ENCODE measurements at regions not wholly inside any gene's neighbourhood (a gene's known extent, or its start where the extent isn't known, plus 50 kb on each side); places are given as distances from the start of the nearest gene placed in this dataset.
A peak's percentile ranks its signal among the peaks of the same experiment; 100 is the strongest.

DNA sequence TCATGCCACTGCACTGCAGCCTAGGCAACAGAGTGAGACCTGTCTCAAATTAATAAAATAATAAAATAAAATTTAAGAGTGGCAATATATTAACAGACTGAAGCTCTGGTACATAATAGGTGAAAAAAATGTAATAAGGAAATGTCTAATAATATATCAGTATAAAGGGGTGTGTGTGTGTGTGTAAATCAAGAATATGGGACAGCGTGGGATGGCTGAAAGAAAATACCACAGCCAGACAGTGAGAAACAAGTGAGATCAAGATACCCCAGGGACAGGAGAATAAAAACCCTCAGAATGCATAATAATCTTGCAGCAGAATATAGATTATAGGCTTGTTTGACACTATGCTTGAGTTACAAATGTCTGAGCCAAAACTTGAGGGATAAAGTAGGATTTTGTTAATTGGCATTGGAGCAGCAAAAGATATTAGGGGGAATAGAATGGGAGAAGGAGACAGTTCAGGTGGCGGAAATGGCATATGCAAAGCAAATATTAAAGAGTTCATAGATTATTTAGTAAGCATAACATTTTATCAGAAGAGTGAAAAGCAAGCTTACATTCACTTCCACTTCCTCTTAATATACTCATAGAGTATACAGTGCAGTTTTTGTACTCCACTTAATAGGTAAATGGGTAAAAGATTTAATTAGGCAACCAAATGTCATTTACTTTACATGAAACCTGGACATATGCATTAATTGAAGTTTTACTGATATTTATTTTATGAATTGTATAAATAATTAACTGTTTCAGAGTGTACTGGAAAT is 398.5 kb upstream of the GJE1 start:
- no peak for DNase-seq (ENCODE audit: missing footprints)
- intact Hi-C loops (cut with DNase I): no loop called here
- ATAC-seq: no peak

DNA sequence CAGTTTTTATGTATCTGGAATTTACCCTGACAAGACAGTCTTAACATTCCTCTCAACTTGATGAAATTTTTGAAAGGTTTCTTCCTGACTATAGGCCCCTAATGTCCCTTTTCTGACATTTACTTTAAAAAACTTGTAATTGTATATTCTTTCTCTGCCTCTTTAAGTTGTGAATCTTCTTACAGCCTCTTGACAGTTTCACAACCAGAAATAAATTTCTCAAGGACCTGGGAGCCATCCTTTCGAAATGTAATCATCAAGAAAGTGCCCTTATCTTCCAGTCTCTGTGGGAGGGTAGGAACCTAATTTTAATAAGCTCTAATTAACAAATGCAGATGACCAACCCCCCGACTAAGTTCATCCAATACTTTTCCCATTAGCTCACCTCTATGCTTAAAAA is 403.6 kb upstream of the GJE1 start:
- no peak for DNase-seq (ENCODE audit: missing footprints)
- no peak for ATAC-seq
- intact Hi-C loops (cut with DNase I): no loop called here

DNA sequence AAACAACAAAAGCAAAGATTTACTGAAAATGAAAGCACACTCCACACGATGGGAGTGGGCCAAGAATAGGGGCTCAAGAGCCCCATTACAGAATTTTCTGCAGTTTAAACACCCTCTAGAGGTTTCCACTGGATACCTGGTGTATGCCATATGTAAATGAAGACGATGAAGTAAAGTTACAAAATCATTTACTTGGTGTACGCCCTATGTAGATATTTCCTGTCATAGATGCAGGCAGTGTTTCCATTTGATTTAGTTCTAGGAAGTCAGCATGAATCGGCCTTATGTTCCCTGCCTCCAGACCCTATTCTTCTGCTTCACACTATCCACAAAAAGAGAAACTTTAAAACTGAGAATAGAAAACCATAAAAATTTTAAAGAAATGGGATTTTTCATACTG is 404.4 kb upstream of the GJE1 start:
- DNase-seq (ENCODE audit: missing footprints) (no peak), ATAC-seq (no peak)
- intact Hi-C loops (cut with DNase I): no loop called here

DNA sequence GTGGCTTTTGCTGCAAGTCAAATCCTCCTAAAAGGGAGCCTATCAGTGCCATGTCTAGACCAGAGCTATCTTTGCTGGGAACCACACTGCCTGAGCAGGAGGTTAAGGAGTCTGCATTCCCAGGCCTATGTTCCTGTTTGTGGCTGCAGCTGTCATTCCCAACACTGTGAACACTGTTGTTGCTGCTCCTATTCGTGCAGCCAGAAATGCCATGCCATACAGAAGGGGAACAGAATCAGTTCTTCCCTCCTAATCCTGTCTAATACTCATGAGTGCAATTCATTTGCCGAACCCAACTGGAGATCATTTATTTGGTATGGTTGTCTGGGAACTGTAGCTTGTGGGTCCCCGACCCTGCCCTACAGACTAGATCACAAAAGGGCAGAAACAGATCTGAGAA is 406.5 kb upstream of the GJE1 start:
- intact Hi-C loops (cut with DNase I): no loop called here
- DNase-seq (ENCODE audit: missing footprints) (no peak), ATAC-seq (no peak)

DNA sequence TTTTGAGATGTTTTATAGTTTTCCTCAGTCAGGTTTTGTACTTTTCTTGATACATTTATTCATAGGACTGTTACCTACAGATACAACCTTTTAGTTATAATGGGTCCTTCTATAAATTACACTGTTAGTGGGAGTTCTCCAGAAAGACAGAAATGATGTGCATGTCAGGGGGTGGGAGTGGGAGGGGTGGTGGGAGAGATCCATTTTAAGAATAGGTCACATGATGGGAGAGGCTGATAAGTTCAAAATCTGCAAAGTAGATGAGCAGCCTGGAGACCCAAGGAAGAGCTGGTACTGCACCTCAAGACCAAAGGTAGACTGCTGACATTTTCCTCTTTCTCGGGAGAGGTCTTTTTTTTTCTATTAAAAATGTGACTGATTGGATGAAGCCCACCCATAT is 408.0 kb upstream of the GJE1 start:
- ATAC-seq: no peak
- no peak for DNase-seq (ENCODE audit: missing footprints)
- intact Hi-C loops (cut with DNase I): no loop called here

DNA sequence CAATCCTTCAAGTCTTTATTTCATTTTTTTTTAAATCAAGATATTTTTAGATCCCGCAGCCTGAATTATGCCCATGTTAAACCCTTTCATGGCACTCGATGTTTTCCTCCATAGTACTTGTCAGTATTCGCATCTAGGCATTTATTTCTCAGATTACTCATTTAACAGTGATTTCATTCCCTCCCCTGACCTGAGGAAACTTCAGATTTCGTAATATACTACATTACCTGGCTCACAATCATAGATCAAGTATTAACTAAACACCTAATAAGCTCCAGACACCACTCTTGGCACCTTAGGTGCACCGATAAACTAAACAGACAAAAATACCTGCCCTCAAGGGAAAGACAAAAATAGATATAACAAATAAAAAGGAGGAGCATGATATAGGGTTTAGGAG is 413.2 kb upstream of the GJE1 start:
- ATAC-seq: no peak
- no peak for DNase-seq (ENCODE audit: missing footprints)
- intact Hi-C loops (cut with DNase I): no loop called here

DNA sequence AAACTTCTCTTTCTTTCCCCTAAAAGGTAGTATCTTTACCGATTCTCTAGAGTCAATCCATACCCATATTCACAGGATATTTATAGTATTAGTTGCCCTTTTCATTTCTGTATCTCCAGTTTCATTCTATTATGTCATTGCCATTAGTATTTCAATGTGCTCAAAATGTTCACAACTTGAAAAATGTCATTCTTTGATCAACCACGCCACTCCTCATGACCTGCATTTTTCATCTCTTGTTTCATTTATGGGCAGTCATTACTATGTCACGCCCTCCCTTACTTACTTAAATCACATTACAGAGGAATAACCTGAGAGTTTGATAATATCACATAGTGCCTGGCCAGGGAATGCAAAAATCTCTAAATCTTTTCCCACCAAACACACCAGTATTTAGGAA is 427.3 kb upstream of the GJE1 start:
- intact Hi-C loops (cut with DNase I): no loop called here
- no peak for DNase-seq (ENCODE audit: missing footprints)
- ATAC-seq: no peak

DNA sequence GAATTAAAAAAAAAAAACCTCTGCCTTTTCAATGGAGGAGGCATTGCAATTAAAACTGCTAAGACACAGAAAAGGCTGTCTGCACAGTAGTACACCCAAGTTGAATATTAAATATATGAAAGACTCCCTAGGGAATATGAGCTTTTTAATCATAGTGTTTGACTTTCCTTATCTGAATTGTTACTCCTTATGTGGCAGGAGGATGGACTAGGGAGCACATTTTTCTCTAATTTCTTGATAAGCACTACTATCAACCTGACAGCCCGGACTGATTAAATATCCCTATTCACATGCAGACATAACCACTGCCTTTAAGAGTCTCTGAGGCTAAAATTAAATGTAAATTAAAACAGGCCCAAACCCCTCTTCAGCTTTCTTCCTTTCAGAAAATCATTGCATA is 428.6 kb upstream of the GJE1 start:
- intact Hi-C loops (cut with DNase I): no loop called here
- ATAC-seq (no peak), DNase-seq (ENCODE audit: missing footprints) (no peak)

DNA sequence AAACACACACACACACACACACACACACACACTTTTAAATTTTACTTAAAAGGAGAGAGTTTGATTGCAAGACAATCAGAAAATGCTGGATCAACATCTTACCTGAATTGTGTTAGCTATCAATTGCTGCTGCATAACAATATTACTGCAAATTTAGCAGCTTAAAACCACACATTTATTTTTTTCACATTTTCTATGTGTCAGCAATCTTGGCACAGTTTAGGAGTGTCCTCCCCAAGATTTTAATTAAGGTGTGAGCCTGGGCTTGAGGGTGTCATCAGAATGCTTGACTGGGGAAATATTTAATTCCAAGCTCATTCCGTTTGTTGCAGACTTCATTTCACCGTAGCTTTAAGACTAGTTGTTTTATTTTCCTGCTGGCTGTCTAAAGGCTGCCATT is 431.0 kb upstream of the GJE1 start:
- no peak for ATAC-seq

DNA sequence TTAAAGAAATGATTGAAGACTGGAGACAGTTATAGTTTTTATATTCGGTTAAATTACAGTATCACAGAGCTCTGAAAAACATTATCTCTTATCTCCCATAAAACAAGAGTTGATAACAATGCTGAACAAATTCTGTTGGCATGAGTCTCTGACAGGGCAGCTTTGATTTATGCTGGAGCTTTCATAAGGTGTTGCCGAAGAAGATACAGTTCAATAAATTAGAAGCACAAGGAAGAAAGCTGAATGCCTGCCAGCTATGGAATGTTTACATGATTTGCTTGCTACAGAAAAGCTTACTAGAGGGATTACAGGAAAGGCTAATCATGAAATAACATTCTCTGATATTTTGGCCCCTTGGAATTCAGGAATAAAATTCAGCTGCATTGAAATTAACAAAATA is 431.9 kb upstream of the GJE1 start:
- no peak for ATAC-seq
- intact Hi-C loops (cut with DNase I): no loop called here
- DNase-seq (ENCODE audit: missing footprints): no peak

More for the DNA sequence above, 431.0 kb upstream of the GJE1 start:
- DNase-seq (ENCODE audit: missing footprints): no peak
- intact Hi-C loops (cut with DNase I): no loop called here

DNA sequence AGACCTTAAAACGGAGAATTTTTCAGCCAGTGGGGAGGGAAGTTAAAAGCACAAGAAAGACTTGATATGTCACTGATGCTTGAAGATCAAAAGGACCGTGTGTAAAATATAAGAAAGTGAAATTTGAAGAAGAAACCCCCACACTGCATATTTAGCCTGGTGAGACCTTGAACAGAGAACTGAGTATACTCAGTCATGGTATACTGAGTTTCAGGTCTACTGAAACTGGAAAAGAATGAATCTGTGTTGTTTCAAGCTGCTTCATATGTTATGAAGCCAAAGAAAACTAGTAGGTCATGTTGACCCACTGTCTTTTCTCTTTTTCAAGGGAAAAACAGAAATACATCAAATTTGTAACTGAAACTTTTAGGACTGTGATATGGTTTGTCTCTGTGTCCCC is 443.8 kb upstream of the GJE1 start:
- intact Hi-C loops (cut with DNase I): no loop called here
- ATAC-seq: no peak
- no peak for DNase-seq (ENCODE audit: missing footprints)

DNA sequence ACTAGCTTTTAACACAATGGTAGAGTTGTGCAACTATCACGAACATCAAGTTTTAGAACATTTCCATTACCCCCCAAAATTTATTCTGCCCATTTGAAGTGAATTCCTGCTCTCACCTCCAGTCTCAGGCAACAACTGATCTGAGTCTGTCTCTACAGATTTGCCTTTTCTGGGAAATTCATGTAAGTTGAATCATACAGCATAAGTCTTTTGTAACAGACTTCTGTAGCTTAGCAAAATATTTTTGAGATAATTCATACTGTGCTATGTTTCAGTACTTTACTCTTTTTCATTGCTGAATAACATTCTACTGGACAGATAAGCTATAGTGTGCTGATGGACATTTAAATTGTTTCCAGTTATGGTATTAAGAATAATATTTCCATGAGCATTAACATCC is 447.3 kb upstream of the GJE1 start:
- ATAC-seq (no peak), DNase-seq (ENCODE audit: missing footprints) (no peak)
- intact Hi-C loops (cut with DNase I): no loop called here

DNA sequence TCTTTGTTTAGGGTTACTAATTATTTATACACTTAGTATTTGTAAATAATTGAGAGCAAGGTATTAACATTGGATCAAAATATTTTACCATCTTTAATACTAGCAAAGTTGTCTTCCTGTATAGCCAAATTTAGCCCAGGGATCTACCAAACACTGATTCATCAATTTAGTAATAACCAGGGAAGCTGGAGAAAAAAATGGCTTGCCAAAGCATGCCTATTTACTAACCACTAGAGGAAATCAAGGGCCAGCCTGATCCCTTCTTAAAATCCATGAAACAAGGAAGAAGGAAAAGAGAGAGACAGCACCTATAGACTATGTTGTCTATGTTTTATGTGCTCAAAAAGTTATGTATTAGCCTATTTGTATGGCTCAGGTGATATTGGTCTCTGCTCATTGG is 450.3 kb upstream of the GJE1 start:
- intact Hi-C loops (cut with DNase I): no loop called here
- DNase-seq (ENCODE audit: missing footprints) (no peak), ATAC-seq (no peak)

DNA sequence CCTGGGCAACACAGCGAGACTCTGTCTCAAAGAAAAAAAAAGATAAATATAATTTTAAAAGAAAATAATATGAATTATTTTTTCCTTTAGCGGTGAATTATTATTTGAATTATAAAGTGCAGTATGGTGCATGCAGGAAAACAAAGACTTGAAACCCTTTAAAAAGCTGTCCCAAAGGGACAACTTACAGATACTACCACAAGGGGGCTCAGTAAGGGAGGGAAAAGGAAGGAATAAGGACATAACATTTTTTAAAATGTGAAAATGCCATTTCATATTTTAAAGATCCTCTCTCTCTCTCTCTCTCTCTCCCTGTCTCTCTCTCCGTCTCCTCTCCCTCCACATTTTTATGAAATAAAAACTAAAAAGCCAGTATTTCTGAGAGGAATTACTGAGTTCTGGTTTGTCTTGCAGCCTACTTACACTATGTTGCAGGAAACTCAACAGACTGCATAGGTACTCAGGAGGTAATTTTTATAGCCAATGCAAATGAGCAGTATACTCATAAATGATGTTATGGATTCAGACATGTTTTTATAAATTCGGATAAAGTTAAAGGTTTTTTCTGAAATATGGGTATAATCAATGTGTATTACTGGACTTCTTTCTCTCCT is 455.0 kb upstream of the GJE1 start:
- ATAC-seq: no peak
- intact Hi-C loops (cut with DNase I): loop anchor here (2.0 to 10.0 kb wide), 2 partner anchors 435 to 893 kb away; no protein-coding TSS in a partner anchor
- DNase-seq (ENCODE audit: missing footprints): no peak

DNA sequence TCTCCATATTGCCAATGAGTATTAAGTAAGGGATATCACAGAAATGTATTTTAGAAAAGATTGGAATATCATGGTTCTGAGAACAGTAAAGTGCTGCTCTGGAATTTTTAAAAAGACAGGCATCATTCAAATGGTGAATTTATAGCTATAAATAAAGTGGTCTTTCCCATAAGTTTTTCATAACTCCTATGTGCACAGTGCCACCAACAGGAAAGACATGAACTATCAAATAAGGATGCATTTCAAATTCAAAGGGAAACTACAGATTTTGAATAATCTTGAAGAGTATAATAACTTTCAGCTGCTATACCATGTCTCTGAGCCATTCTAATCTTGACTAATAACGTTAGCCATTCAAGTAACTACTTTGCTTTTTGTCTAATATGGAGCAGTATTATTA is 456.8 kb upstream of the GJE1 start:
- intact Hi-C loops (cut with DNase I): loop anchor here (2.0 to 10.0 kb wide), 2 partner anchors 437 to 891 kb away; no protein-coding TSS in a partner anchor
- no peak for DNase-seq (ENCODE audit: missing footprints)
- ATAC-seq: no peak

DNA sequence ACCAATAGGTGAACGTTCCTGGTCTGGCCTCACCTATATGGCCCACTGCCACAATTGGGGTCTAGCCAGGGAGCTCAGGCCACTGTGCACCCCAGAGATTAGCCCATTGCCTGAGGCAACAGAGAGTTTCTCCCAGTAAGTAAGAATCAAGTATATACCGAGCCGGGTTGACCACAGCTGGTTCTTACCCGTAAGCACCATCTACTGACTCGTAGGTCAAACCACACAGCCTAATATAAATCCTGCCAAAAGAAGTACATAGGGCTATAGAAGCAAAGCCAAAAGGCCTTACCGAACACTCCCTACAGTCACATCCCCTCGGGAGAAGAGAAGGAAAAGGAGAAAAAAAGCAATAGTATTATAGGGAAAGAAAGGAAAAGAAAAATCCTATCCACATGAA is 463.6 kb upstream of the GJE1 start:
- no peak for DNase-seq (ENCODE audit: missing footprints)
- intact Hi-C loops (cut with DNase I): no loop called here
- no peak for ATAC-seq

DNA sequence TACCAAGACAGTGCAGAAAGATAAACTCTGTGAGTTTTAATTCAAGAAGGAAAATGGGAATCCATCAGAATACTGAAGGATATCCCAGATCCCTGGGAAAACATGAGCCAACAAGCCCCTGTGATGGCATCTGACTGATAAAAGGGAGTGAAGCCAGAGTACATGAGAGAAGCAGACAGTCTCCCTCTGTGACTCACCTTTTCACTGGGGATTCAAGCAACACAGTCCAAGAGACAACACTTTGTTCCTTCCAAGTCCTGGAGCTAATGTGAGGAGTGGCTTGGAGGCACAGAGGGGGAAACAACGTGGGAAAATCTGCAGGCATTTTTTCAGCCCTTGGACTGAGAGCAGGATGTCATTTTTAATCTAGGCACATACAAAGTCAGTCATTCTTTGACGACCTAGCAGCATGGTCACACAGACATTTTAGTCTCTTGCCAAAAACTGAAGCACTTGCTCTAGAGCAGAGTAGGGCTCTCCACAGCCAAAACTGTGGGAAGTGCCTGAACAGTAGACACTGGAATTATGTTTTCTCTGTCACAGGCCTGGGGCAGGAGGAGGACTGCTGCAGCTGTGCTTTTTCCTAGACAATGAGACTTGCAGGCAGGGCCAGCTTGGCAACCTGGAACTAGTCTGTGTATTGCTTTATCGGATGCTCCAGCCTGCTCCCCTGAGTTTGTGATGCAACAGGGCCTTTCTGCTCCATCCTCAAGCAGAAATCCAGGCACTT is 465.0 kb upstream of the GJE1 start:
- ATAC-seq: peak; percentile 63
- intact Hi-C loops (cut with DNase I): no loop called here
- DNase-seq (ENCODE audit: missing footprints): no peak

DNA sequence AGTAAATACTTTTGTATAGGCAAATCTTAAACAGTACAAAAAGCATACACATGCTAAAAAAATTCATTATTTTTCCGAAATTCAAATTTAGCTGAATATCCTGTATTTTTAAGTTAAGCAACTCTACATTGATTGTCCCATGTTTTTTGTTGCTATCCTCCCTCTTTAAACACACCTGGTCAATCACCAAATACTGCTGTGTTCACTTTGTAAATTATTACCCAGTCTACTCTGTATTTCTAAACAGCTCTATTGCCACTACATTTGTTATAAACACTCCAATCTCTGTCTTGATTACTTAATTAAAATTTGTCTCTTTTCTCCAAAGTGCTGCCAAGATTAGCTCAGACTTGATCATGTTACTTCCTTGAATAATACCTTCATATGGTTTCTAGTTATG is 466.5 kb upstream of the GJE1 start:
- ATAC-seq (no peak), DNase-seq (ENCODE audit: missing footprints) (no peak)
- intact Hi-C loops (cut with DNase I): no loop called here

DNA sequence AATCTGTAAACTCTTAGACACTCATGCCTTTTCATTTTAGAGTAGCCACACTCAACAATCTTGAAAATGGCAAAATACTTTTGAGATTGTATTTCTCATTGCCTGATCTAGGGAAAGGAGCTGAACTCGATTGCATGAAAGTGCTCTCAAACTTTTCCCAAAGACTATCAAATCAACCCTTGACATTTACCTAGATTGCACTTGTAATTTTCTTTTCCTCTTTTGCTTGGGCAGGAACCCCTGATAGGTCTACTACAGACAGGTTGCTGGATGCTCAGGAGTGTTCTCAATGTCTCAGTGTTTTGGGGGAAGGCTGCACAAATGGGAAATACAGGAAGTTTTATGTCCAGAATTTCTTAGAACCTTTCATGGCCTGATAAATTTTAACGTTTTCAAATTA is 468.0 kb upstream of the GJE1 start:
- no peak for DNase-seq (ENCODE audit: missing footprints)
- no peak for ATAC-seq
- intact Hi-C loops (cut with DNase I): no loop called here

DNA sequence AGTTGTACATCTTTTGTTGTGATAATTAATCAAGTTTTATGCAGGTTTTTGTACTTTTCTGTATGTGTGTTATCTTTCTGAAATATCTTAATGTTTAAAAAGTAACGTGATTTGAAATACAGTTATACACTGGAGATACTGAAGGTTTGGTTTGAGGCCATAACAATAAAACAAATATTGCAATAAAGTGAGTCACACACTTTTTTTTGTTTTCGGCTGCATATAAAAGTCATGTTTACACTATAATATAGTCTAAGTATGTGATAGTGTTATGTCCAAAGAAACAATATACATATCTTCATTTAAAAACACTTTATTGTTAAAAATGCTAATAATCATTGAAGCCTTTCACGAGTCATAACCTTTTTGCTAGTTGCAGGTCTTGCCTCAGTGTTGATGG is 473.1 kb upstream of the GJE1 start:
- ATAC-seq (no peak), DNase-seq (ENCODE audit: missing footprints) (no peak)
- intact Hi-C loops (cut with DNase I): no loop called here
